GM12864 (cell line): ENCODE measurements at regions not wholly inside any gene's neighbourhood (a gene's known extent, or its start where the extent isn't known, plus 50 kb on each side); places are given as distances from the start of the nearest gene placed in this dataset.

Source experiments
- DNase-seq: peaks from one replicate; pipeline ENCODE4 v3.0.0-alpha.2; 2011; ENCODE audit warnings: low read depth
- H3K4me3 ChIP-seq: 2 replicates; pipeline ENCODE4 v1.5.1; 2011; ENCODE audit warnings: mild to moderate bottlenecking, low read depth, low read length, control low read depth
- TF ChIP-seq, protein P1 (sequence below): IDR thresholded peaks from 2 replicates; pipeline ENCODE4 v1.5.1; 2011; ENCODE audit warnings: low read depth, mild to moderate bottlenecking, moderate library complexity, low read length, control low read depth, inconsistent platforms; ENCODE audit errors: missing control alignments

DNA sequence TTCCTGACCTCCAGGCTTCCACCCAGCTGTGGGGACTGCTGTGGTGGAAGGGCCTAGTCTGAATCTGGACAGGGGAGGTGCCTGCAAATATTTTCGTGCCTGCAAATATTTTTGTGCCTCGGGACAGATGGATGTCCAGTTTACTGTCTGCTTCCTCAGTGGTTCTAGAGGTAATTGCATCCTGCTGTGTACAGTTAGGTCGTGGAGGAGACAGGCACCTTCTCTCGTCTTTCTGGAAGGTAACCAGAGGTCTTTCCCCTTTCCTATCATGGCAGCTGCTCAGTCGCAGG, 53.8 kb upstream of the TINAGL1 start:
- no peak overlapping the region for H3K4me3 ChIP-seq
- TF ChIP-seq, protein P1, sequence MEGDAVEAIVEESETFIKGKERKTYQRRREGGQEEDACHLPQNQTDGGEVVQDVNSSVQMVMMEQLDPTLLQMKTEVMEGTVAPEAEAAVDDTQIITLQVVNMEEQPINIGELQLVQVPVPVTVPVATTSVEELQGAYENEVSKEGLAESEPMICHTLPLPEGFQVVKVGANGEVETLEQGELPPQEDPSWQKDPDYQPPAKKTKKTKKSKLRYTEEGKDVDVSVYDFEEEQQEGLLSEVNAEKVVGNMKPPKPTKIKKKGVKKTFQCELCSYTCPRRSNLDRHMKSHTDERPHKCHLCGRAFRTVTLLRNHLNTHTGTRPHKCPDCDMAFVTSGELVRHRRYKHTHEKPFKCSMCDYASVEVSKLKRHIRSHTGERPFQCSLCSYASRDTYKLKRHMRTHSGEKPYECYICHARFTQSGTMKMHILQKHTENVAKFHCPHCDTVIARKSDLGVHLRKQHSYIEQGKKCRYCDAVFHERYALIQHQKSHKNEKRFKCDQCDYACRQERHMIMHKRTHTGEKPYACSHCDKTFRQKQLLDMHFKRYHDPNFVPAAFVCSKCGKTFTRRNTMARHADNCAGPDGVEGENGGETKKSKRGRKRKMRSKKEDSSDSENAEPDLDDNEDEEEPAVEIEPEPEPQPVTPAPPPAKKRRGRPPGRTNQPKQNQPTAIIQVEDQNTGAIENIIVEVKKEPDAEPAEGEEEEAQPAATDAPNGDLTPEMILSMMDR = no peak
- no peak for DNase-seq

DNA sequence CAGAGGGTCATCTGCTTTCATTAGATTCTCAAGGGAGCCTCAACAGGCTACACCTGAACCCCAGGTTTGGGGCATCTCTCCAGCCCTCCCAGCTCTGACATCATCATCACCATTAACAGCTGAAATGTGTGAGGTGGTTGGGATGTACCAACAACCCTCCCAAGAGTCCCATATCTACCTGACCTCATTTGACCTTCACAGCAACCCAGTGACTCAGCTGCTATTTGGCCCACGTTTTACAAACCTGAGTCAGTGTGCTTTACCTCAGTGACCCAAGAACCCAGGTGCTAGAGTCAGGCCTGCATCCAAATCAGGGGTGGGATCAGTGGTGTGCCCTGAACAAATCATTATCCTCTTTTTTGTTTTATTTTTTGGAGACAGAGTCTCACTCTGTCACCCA, 53.3 kb upstream of the TINAGL1 start:
- TF ChIP-seq, protein P1 = no peak
- H3K4me3 ChIP-seq = no peak overlapping the region
- DNase-seq = no peak

- no peak for DNase-seq
- TF ChIP-seq, protein P1 = no peak
- H3K4me3 ChIP-seq = no peak overlapping the region
These were observed 52.5 kb upstream of the TINAGL1 start for GRCh38 chr1:31523769-31524168.

GRCh38 chr1:31524186-31524901, 52.0 kb upstream of the TINAGL1 start:
- TF ChIP-seq, protein P1 = no peak
- no peak overlapping the region for H3K4me3 ChIP-seq
- no peak for DNase-seq
